Activated T-helper 2 cell treated with anti-CD3 and anti-CD28 coated beads, Interferon-gamma antibody, Interleukin-2, Interleukin-4, amounts not matched to agents 10 μg/mL and 5 μg/mL and 100 μg/mL, durations not matched to agents 14 hours and 24 hours and 36 hours (primary cell): ENCODE measurements at regions not wholly inside any gene's neighbourhood (a gene's known extent, or its start where the extent isn't known, plus 50 kb on each side); places are given as distances from the start of the nearest gene placed in this dataset.
"Not testable (repeated sequence)": the region's sequence is repeated elsewhere in the genome, so short reads cannot be mapped to it uniquely, and the experiment has no call there.

Experiments used
- DNase-seq: peaks from one replicate; pipeline ENCODE4 v3.0.0; 2021; ENCODE audit warnings: low spot score
- H3K27ac Mint-ChIP-seq: one replicate; pipeline ENCODE4 v1.8.0; 2021; ENCODE audit warnings: mixed read lengths
- H3K27me3 Mint-ChIP-seq: one replicate; pipeline ENCODE4 v1.8.0; 2021; ENCODE audit warnings: low read depth, mixed read lengths
- H3K36me3 Mint-ChIP-seq: one replicate; pipeline ENCODE4 v1.8.0; 2021; ENCODE audit warnings: low read depth, mixed read lengths
- H3K4me1 Mint-ChIP-seq: one replicate; pipeline ENCODE4 v1.8.0; 2021; ENCODE audit warnings: low read depth, mixed read lengths
- H3K4me3 Mint-ChIP-seq: one replicate; pipeline ENCODE4 v1.8.0; 2021; ENCODE audit warnings: low read depth, mild to moderate bottlenecking, moderate library complexity, mixed read lengths
- H3K9me3 Mint-ChIP-seq: one replicate; pipeline ENCODE4 v1.8.0; 2021; ENCODE audit warnings: mixed read lengths
- intact Hi-C: fragments of 100-400 bp; cut with micrococcal nuclease; formaldehyde crosslinking; loops from one replicate; pipeline ENCODE4 v1.15.1; 2023

DNA sequence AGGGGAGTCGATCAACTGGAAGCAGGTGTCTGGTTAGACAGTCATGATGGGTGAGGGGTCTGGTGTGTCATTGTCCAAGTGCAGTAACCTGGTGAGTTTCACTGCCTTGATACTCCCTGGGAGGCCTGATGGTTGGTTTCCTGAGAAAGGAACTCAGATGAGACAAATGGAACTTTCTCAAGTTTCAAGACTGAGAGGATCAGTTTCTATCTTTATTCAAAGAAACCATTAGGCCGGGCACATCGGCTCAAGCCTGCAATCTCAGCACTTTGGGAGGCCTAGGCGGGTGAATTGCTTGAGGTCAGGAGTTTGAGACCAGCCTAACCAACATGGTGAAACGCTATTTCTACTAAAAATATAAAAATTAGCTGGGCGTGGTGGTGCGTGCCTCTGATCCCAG lies 776.1 kb downstream of the AACS start:
- Mint-ChIP-seq H3K4me3 (no peak overlapping the region), H3K36me3 (no peaks in the 10 kb centered on the region), H3K27ac (no peak overlapping the region), H3K9me3 (peaks cover 7% of the 10 kb centered on the region), H3K4me1 (no peaks in the 10 kb centered on the region), H3K27me3 (no peaks in the 10 kb centered on the region)
- DNase-seq = no peak
- intact Hi-C loops = no loop called here

DNA sequence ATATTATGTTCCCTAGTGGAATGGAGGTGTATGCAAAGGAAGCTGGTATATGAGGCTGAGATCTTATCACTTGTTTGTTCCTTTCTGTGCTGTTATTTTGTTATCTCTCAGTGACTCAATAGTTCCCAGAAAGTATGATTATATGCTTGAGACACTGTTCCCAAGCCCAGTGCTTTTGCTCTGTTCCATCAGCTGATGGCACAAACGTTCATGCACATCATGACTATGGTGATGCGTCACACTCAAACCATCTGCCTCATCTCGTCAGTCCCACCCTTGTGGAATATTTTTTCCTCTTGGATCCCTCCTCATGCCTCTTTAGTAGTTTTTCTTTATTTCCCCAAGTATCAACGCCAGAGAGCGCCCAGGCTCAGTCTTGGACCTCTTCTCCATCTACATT lies 786.9 kb downstream of the AACS start:
- intact Hi-C loops = no loop called here
- Mint-ChIP-seq H3K27me3 (no peaks in the 10 kb centered on the region), H3K4me1 (no peaks in the 10 kb centered on the region), H3K36me3 (no peaks in the 10 kb centered on the region), H3K9me3 (peaks cover 9% of the 10 kb centered on the region), H3K4me3 (no peak overlapping the region), H3K27ac (no peak overlapping the region)
- DNase-seq = no peak

DNA sequence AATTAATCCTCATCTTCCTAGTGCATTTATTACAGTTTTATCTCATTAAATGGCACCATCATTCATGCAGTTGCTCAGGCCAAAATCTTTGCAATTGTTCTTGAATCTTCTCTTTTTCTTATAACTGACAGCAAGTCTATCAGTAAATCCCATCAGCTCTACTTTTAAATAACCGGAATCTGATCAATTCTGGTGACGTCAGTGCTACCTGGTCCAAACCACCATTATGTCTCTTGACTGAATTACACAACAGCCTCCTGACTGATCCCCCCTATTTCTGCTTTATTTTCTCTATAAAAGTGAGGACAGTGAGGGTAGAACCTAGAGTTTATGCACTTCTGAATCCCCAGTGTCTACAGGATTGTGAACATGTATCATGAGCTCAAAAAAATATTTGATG lies 787.4 kb downstream of the AACS start:
- intact Hi-C loops = no loop called here
- DNase-seq = no peak
- no peaks in the 10 kb centered on the region for H3K36me3 Mint-ChIP-seq
- no peak overlapping the region for H3K27ac Mint-ChIP-seq
- H3K4me1 Mint-ChIP-seq = no peaks in the 10 kb centered on the region
- H3K9me3 Mint-ChIP-seq = peaks cover 4% of the 10 kb centered on the region
- no peak overlapping the region for H3K4me3 Mint-ChIP-seq
- H3K27me3 Mint-ChIP-seq = no peaks in the 10 kb centered on the region

DNA sequence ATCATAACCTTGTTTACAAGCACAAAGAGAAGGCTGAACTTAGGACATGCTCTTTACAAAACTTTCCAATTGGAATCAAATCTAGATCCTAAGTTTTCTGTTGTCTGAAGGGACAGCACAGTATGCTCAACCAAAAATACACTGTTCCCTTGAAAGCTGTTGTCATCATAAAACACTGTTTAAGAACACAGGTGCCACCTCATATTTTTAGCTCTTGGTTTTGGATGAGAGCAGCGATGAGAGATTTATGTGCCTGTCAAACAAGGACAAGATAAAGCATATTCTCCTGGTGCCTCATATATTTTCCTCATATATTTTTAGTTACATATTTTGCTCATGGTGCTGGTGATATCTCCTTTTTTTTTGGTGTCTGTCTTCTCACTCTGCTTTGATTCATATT lies 788.4 kb downstream of the AACS start:
- intact Hi-C loops = no loop called here

DNA sequence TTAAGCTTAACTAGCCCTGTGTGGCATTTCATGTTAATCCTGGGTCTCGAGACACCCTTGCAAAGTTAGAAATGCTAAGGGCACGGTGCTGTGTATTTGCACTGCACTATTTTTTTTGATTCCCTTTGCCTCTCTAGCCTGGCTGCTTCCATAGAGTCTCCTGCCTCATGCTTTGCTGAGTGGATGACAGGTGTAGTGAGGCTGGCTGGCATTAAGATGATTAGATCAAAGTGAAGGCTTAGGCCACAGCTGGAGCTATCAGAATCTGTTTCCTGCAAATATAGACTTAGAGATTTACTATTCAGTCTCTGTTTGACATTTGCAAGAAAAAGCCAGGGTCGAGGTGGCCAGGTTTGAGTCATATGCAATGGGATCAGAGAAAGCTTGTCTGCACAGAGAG lies 791.1 kb downstream of the AACS start:
- no peaks in the 10 kb centered on the region for H3K36me3 Mint-ChIP-seq
- H3K4me1 Mint-ChIP-seq = no peaks in the 10 kb centered on the region
- intact Hi-C loops = no loop called here
- no peak overlapping the region for H3K27ac Mint-ChIP-seq
- H3K4me3 Mint-ChIP-seq = no peak overlapping the region
- DNase-seq = no peak
- H3K9me3 Mint-ChIP-seq = peaks cover 17% of the 10 kb centered on the region
- H3K27me3 Mint-ChIP-seq = no peaks in the 10 kb centered on the region

More for the DNA sequence above, 788.4 kb downstream of the AACS start:
- Mint-ChIP-seq H3K4me1 (no peaks in the 10 kb centered on the region), H3K4me3 (no peak overlapping the region), H3K9me3 (peaks cover 4% of the 10 kb centered on the region), H3K27ac (no peak overlapping the region), H3K27me3 (no peaks in the 10 kb centered on the region), H3K36me3 (no peaks in the 10 kb centered on the region)
- DNase-seq = no peak

DNA sequence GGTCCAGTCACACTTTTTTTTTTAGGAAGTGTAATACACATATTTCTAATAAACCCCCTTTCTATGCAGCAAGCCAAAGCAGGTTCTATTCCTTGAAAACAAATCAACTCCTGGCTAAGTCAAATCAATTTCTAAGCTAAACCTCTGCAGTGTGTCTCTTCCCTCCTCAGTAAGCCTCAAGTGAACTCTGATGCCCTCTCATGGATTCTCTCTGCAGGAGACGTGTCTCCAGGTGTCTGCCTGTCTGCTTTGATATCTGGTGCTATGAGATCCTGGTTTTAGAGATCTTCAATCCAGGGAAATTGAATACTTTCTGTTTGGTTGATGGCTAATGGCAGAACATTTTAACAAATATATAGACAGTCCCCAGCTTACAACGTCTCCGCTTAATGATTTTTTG lies 791.7 kb downstream of the AACS start:
- Mint-ChIP-seq H3K9me3 (peaks cover 17% of the 10 kb centered on the region), H3K27ac (no peak overlapping the region), H3K4me1 (no peaks in the 10 kb centered on the region), H3K4me3 (no peak overlapping the region), H3K36me3 (no peaks in the 10 kb centered on the region), H3K27me3 (no peaks in the 10 kb centered on the region)
- intact Hi-C loops = no loop called here
- no peak for DNase-seq

DNA sequence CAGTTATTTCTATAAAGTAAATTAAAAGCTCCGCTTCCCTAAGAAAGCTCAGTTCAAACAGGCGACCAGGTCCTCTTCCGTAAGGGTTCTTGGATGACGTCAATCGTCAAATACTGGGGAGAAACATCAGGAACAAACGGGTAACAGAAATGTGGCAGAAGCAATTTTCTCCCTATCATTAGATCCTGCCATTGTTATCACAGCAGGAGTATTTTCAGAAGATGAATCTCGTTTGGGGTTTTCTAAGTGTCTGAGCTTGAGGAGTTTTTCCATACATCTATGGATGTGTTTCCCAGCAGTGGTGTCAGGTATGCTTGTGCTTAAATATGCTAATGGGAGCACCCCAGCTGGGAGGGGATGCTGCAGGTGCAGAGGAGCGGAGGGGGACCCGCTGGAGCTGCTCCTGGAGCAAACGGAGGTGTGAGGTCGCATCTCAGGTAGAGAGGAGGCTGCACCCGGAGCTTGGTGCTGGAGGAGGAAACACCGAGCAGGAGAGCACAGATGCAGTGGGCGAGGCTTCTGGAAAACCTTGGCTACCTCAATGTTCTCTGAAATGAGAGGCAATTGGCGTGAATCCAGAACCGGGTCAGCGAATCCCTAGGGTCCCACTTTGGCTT lies 795.5 kb downstream of the AACS start:
- no peak for DNase-seq
- no peaks in the 10 kb centered on the region for H3K36me3 Mint-ChIP-seq
- H3K9me3 Mint-ChIP-seq = peaks cover 18% of the 10 kb centered on the region
- H3K27me3 Mint-ChIP-seq = no peaks in the 10 kb centered on the region
- no peaks in the 10 kb centered on the region for H3K4me1 Mint-ChIP-seq
- H3K4me3 Mint-ChIP-seq = no peak overlapping the region
- H3K27ac Mint-ChIP-seq = no peak overlapping the region
- intact Hi-C loops = no loop called here

DNA sequence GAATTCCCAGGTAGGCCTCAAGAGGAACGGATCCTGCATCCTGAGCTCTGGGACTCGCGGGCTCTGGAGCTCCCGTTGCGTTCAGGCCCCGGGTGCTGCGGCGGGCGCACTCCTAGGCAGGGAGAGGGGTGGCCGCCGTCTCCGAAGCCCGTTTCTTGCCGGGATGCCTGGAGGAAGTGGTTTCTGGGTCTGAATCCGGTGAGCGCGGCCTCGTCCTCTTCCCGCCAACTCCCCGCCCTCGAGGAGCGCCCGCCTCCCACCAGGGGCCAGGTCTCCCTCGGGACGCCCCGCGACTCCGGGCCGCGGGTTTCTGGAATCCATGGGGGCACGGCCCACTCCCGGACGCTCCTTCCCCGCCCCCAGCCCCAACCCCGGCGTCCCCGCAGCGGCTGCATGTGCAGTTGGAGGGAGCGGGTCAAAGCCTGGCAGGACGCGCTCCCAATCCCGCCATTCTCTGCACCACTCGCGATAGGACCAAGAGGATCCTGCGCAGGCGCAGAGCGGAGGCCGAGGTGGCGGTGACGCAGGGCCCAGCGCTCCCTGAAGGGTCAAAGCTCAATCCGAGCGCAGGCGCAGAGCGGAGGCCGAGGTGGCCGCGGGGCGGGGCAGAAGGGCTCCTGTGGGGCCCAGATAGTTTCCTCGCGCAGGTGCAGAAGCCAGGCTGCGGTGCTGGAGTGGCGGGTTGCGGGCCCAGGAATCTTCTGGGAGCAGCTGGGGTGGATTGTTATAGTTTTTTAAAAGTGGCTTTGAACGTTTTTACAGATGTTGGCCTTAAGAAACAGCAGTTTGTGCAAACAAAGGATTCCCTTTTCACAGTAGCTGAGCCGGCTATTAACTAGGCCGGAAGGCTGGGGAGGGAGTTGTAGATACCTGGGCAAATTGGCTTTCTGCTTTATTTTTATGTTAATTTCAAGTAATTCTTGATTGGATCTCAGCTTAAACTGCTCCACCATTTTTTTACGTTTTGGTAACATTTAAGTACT lies 796.4 kb downstream of the AACS start:
- Mint-ChIP-seq H3K4me3 (no peak overlapping the region), H3K36me3 (no peaks in the 10 kb centered on the region), H3K4me1 (no peaks in the 10 kb centered on the region), H3K27ac (no peak overlapping the region), H3K27me3 (no peaks in the 10 kb centered on the region), H3K9me3 (peaks cover 18% of the 10 kb centered on the region)
- intact Hi-C loops = no loop called here
- DNase-seq = no peak

DNA sequence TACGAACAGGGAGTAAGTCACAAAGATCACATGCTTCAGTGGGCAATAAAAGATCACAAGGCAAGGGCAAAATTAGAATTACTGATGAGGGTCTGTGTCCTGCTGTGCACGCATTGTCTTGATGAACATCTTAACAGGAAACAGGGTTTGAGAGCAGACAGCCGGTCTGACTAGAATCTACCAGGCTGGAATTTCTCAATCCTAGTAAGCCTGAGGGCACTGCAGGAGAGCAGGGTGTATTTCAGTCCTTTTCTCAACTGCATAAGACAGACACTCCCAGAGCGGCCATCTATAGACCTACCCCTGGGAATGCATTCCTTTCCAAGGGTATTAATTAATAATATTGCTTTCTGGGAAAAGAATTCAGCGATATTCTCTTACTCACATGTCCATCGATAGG lies 800.0 kb downstream of the AACS start:
- H3K36me3 Mint-ChIP-seq = not testable (repeated sequence)

DNA sequence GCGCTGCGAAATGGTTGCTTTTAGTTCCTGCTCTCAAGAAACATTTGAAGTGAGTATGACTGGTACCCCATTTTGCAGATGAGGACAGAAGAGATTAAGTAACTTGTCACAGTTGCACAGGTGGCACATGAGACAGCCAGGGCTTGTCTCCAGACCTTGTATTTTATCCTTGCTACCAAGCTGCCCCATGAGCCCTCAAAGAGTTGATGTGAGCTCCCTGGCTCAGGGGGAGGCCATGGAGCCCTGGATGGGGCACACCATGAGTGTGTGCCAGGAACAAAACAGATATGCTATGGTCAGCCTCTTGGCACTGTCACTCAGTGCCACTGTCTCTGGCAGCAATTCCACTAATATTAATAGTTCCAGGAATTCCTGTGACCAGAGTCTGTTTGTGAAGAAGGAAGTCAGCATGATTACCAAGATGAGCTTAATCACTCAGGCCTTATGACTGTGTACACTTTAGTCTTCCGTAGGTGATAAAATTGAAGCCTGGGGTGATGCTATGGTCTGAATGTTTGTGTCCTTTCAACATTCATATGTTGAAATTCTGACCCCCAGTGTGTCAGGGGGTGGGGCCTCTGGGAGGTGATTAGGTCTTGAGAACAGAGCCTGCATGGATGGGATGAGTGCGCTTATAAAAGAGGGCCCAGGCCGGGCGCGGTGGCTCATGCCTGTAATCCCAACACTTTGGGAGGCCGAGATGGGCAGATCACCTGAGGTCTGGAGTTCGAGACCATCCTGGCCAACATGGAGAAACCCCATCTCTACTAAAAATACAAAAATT lies 806.8 kb downstream of the AACS start:
- Mint-ChIP-seq H3K4me3 (no peak overlapping the region), H3K36me3 (no peaks in the 10 kb centered on the region), H3K9me3 (peaks cover 3% of the 10 kb centered on the region), H3K27me3 (no peaks in the 10 kb centered on the region), H3K27ac (no peak overlapping the region), H3K4me1 (no peaks in the 10 kb centered on the region)
- no peak for DNase-seq
- intact Hi-C loops = no loop called here

More for the DNA sequence above, 800.0 kb downstream of the AACS start:
- H3K27me3 Mint-ChIP-seq, H3K4me1 Mint-ChIP-seq, H3K4me3 Mint-ChIP-seq, intact Hi-C loops, H3K27ac Mint-ChIP-seq, DNase-seq: not testable (repeated sequence)
- peaks cover 11% of the 10 kb centered on the region for H3K9me3 Mint-ChIP-seq

DNA sequence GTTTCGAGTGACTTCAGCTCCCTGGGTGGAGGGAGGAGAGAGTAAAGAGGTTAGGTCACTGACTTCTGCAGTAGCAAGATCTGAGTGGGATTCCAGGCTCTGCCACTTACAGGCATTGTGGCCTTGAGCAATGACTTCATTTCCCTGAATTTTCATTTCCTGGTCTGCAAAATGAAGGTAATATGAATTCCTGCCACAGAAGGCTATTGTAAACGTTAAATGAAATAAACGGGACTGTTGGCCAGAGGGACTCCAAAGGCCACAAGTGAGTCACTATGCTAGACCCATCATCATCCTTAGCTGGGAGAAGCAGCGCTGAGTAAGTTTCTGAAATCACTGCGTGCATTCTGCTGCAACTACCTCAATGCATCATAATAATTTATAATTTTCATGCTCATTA lies 807.8 kb downstream of the AACS start:
- peaks cover 3% of the 10 kb centered on the region for H3K9me3 Mint-ChIP-seq
- H3K4me1 Mint-ChIP-seq = no peaks in the 10 kb centered on the region
- no peaks in the 10 kb centered on the region for H3K36me3 Mint-ChIP-seq
- DNase-seq = no peak
- intact Hi-C loops = no loop called here
- H3K27me3 Mint-ChIP-seq = no peaks in the 10 kb centered on the region
- no peak overlapping the region for H3K4me3 Mint-ChIP-seq
- H3K27ac Mint-ChIP-seq = no peak overlapping the region

DNA sequence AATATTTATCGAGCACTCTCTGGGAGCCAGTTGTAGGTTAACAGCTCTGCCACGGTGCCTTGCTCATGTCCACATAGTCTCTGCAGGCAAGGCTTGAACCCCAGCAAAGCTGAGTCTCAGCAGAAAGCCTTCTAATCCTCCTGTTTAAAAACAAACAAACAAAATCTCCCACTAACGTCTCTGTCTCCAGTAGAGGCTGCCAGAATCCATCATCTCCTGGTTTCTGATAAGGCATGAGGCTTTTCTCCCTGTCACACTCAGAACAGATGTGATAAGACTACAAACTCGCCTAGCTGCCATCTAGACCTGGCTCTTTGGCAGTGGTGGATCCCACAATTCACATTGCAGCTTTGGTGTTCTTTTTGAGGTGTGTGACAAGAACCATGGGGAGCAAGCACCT lies 813.2 kb downstream of the AACS start:
- intact Hi-C loops = no loop called here
- Mint-ChIP-seq H3K27me3 (no peaks in the 10 kb centered on the region), H3K36me3 (no peaks in the 10 kb centered on the region), H3K4me1 (no peaks in the 10 kb centered on the region), H3K4me3 (no peak overlapping the region), H3K9me3 (peaks cover 3% of the 10 kb centered on the region), H3K27ac (no peak overlapping the region)
- no peak for DNase-seq

DNA sequence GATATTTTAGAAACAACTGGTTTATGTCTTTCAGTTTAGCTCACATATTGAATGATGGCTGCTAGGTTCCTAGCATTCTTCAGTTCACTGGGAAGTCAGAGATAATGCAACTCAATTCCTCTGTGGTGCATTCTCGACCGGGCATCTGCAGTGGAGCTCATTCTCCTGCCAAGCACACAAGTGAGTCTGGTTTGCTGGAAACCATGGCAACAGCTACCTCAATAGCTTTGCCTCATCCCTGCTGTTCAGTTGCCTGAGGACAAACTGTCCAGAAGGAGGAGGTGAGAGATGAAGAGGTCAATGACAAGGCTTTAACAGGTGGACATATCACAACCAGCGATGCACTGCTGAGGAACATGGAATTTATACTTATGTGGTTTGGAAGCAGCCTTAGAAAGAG lies 816.9 kb downstream of the AACS start:
- H3K4me3 Mint-ChIP-seq = no peak overlapping the region
- H3K27me3 Mint-ChIP-seq = no peaks in the 10 kb centered on the region
- intact Hi-C loops = no loop called here
- peaks cover 14% of the 10 kb centered on the region for H3K9me3 Mint-ChIP-seq
- no peaks in the 10 kb centered on the region for H3K4me1 Mint-ChIP-seq
- no peak overlapping the region for H3K27ac Mint-ChIP-seq
- no peaks in the 10 kb centered on the region for H3K36me3 Mint-ChIP-seq
- no peak for DNase-seq
